ENCODE measurements at regions not wholly inside any gene's neighbourhood (a gene's known extent, or its start where the extent isn't known, plus 50 kb on each side); places are given as distances from the start of the nearest gene placed in this dataset.
"Not testable (repeated sequence)": the region's sequence is repeated elsewhere in the genome, so short reads cannot be mapped to it uniquely, and the experiment has no call there.

GRCh38 chr11:34001557-34002064 lies 49.9 kb upstream of the CAPRIN1 start:
- DNase-seq (ENCODE audit: low spot score), result no peak

- DNase-seq (ENCODE audit: low spot score), result no peak
These were observed 52.1 kb upstream of the CAPRIN1 start for GRCh38 chr11:33999393-33999792.

- DNase-seq (ENCODE audit: low spot score), result no peak
These were observed 53.8 kb upstream of the CAPRIN1 start for GRCh38 chr11:33997584-33998251.

GRCh38 chr11:33996498-33997454 lies 54.8 kb upstream of the CAPRIN1 start:
- peak; percentile 87 for DNase-seq (ENCODE audit: low spot score)

GRCh38 chr11:33994937-33995336 lies 56.6 kb upstream of the CAPRIN1 start:
- no peak for DNase-seq (ENCODE audit: low spot score)

GRCh38 chr11:33991136-33991535 lies 60.4 kb upstream of the CAPRIN1 start:
- DNase-seq (ENCODE audit: low spot score), result not testable (repeated sequence)

GRCh38 chr11:33990131-33990530 lies 61.4 kb upstream of the CAPRIN1 start:
- DNase-seq (ENCODE audit: low spot score), result not testable (repeated sequence)

- DNase-seq (ENCODE audit: low spot score), result no peak
These were observed 62.1 kb upstream of the CAPRIN1 start for GRCh38 chr11:33989461-33989860.

- no peak for DNase-seq (ENCODE audit: low spot score)
These were observed 62.8 kb upstream of the CAPRIN1 start for GRCh38 chr11:33988586-33989370.

- DNase-seq (ENCODE audit: low spot score), result peak; percentile 87
These were observed 63.5 kb upstream of the CAPRIN1 start for GRCh38 chr11:33987975-33988580.

GRCh38 chr11:33987545-33987944 lies 64.0 kb upstream of the CAPRIN1 start:
- no peak for DNase-seq (ENCODE audit: low spot score)

- DNase-seq (ENCODE audit: low spot score), result not testable (repeated sequence)
These were observed 64.7 kb upstream of the CAPRIN1 start for GRCh38 chr11:33986597-33987501.

GRCh38 chr11:33984682-33985389 lies 66.7 kb upstream of the CAPRIN1 start:
- DNase-seq (ENCODE audit: low spot score), result peak; percentile 26

GRCh38 chr11:33982661-33983060 lies 68.9 kb upstream of the CAPRIN1 start:
- DNase-seq (ENCODE audit: low spot score), result no peak

GRCh38 chr11:33980897-33981296 lies 70.6 kb upstream of the CAPRIN1 start:
- DNase-seq (ENCODE audit: low spot score), result no peak

GRCh38 chr11:33978376-33978775 lies 73.2 kb upstream of the CAPRIN1 start:
- no peak for DNase-seq (ENCODE audit: low spot score)

- no peak for DNase-seq (ENCODE audit: low spot score)
These were observed 73.9 kb upstream of the CAPRIN1 start for GRCh38 chr11:33977676-33978075.

- DNase-seq (ENCODE audit: low spot score), result no peak
These were observed 74.9 kb upstream of the CAPRIN1 start for GRCh38 chr11:33976495-33977199.

- DNase-seq (ENCODE audit: low spot score), result no peak
These were observed 76.7 kb upstream of the CAPRIN1 start for GRCh38 chr11:33974804-33975203.
